ENCODE measurements at regions not wholly inside any gene's neighbourhood (a gene's known extent, or its start where the extent isn't known, plus 50 kb on each side); places are given as distances from the start of the nearest gene placed in this dataset.

DNA sequence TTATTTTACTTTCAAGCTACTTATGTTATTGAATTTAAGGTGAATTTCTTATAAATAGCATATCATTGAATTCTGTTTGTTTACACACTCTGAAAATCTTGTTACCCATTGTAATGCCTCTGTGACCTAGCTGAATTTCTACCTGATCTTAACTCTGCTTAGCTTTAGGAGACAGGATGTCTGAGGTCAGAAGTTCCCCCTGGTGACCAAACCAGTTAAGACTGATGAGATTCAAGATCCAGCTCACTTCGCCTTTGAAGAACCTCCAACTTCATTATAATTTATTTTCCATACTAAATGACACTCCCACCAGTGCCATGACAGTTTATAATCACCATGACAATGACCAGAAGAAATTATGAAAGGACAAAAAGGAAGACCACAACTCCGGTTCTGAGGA lies 213.4 kb upstream of the CDC14C start (continued):
- TF ChIP-seq CHD7 (IDR thresholded peaks at IDR 0.05; ENCODE audit: insufficient replicate concordance, low read length) (no peak), EGR1 (IDR thresholded peaks at IDR 0.05; ENCODE audit: borderline replicate concordance, low read depth, low read length) (no peak), RAD21 (IDR thresholded peaks at IDR 0.05 in 1 of 2, conservative IDR thresholded peaks at IDR 0.05 in 1 of 2; ENCODE audit: low read depth in 2 of 2, low read length in 2 of 2) (peak; percentile 29 to 40), RBBP5 (IDR thresholded peaks at IDR 0.05; ENCODE audit: borderline replicate concordance, low read depth, low read length) (no peak), HDAC6 (IDR thresholded peaks at IDR 0.05; ENCODE audit: low read depth, low read length) (no peak), KDM5A (IDR thresholded peaks at IDR 0.05; ENCODE audit: low read length) (no peak), TAF7 (optimal IDR thresholded peaks at IDR 0.05; ENCODE audit: borderline replicate concordance, low read depth, low read length) (no peak), CTCF (IDR thresholded peaks at IDR 0.05; ENCODE audit: control extremely low read depth in 1 of 3, insufficient read depth in 1 of 3, low read depth in 1 of 3, low read length in 3 of 3) (peak in 2 of 3 experiments; percentile 12 to 20; a peak in 1 of 4 replicates)
